ENCODE measurements at regions not wholly inside any gene's neighbourhood (a gene's known extent, or its start where the extent isn't known, plus 50 kb on each side); places are given as distances from the start of the nearest gene placed in this dataset.

DNA sequence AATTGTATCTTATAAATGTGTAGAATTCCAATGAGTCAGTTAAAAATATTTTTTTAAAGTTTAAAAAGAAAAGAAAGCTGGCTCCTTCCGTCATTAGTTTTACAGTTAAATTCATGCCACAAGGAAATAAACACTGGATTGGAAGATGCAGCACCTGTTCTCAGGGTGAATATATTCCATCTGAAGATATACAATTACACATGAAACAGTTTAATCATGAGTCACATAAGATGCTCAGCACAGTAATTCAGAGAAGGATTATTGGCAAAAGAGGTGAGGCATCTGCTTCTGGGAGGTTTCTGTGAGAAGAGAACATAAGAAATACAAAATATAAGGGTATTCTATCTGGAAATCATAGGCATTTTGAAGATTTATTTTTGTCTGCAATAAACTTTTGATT is 376.5 kb upstream of the SORCS1 start:
- TF ChIP-seq, protein P1, sequence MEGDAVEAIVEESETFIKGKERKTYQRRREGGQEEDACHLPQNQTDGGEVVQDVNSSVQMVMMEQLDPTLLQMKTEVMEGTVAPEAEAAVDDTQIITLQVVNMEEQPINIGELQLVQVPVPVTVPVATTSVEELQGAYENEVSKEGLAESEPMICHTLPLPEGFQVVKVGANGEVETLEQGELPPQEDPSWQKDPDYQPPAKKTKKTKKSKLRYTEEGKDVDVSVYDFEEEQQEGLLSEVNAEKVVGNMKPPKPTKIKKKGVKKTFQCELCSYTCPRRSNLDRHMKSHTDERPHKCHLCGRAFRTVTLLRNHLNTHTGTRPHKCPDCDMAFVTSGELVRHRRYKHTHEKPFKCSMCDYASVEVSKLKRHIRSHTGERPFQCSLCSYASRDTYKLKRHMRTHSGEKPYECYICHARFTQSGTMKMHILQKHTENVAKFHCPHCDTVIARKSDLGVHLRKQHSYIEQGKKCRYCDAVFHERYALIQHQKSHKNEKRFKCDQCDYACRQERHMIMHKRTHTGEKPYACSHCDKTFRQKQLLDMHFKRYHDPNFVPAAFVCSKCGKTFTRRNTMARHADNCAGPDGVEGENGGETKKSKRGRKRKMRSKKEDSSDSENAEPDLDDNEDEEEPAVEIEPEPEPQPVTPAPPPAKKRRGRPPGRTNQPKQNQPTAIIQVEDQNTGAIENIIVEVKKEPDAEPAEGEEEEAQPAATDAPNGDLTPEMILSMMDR (IDR thresholded peaks at IDR 0.05), result no peak
- TF ChIP-seq EP300 (IDR thresholded peaks at IDR 0.05) (no peak), POLR2A (IDR thresholded peaks at IDR 0.05) (no peak)
